IMR-90 (cell line): ENCODE measurements at regions not wholly inside any gene's neighbourhood (a gene's known extent, or its start where the extent isn't known, plus 50 kb on each side); places are given as distances from the start of the nearest gene placed in this dataset.

Experiments used
- ATAC-seq: fragments of 200-7000 bp; cut with Tn5 transposase; 2 replicates; pipeline ENCODE4 v1.9.1; 2020; ENCODE audit warnings: low read depth, mild to moderate bottlenecking, moderate library complexity
- BruUV-seq: library from RNA; stranded (reverse); fragments of 400-500 nt; replicated peaks from 2 replicates; lab custom pipeline; 2021; lab: Mats Ljungman, UMichigan
- CTCF ChIA-PET: fragments of 300-600 bp; formaldehyde crosslinking; extraction: SDS; loops from one replicate; lab custom pipeline; 2021; ENCODE audit warnings: antibody characterized with exemption; lab: Yijun Ruan, JAX
- POLR2A ChIA-PET: fragments of 300-600 bp; sonication (Branson Sonifier 250); formaldehyde crosslinking; loops from one replicate; lab custom pipeline; 2022; ENCODE audit warnings: antibody characterized with exemption; ENCODE audit not compliant: unreplicated experiment; lab: Charles Lee
- DNase-seq: peaks from one replicate; pipeline ENCODE4 v3.0.0; 2013
- H2AFZ ChIP-seq: replicated peaks from 2 replicates; pipeline ENCODE3; 2013; ENCODE audit warnings: low read length, mild to moderate bottlenecking; ENCODE audit not compliant: poor library complexity
- H2AK5ac ChIP-seq: 2 replicates; pipeline ENCODE4 v1.6.1; 2013; ENCODE audit warnings: low read depth, low read length, inconsistent platforms
- H2AK9ac ChIP-seq: replicated peaks from 2 replicates; pipeline ENCODE3; 2013; ENCODE audit warnings: mild to moderate bottlenecking, low read depth, low read length, moderate library complexity; ENCODE audit not compliant: poor library complexity
- H2BK120ac ChIP-seq: 2 replicates; pipeline ENCODE4 v1.6.1; 2013; ENCODE audit warnings: low read depth, low read length, inconsistent platforms
- H2BK15ac ChIP-seq: 3 replicates; pipeline ENCODE4 v1.6.1; 2013; ENCODE audit warnings: low read depth, low read length, inconsistent platforms
- H2BK20ac ChIP-seq: 2 replicates; pipeline ENCODE4 v1.6.1; 2013; ENCODE audit warnings: low read depth, mild to moderate bottlenecking, inconsistent platforms, low read length, moderate library complexity
- H2BK5ac ChIP-seq: 2 replicates; pipeline ENCODE4 v1.6.1; 2013; ENCODE audit warnings: mild to moderate bottlenecking, low read depth, low read length, inconsistent platforms; ENCODE audit not compliant: poor library complexity, severe bottlenecking
- H3K14ac ChIP-seq: replicated peaks from 2 replicates; pipeline ENCODE4 v1.6.1; 2013; ENCODE audit warnings: low read depth, low read length, inconsistent platforms
- H3K18ac ChIP-seq: 2 replicates; pipeline ENCODE4 v1.6.1; 2013; ENCODE audit warnings: low read depth, low read length, control low read depth
- H3K23ac ChIP-seq: 2 replicates; pipeline ENCODE4 v1.6.1; 2013; ENCODE audit warnings: low read depth, low read length, inconsistent platforms
- H3K27ac ChIP-seq: 2 replicates; pipeline ENCODE4 v1.5.1; 2013; ENCODE audit warnings: mild to moderate bottlenecking, control low read depth, low read length; ENCODE audit not compliant: insufficient read depth
- H3K27me3 ChIP-seq: 2 replicates; pipeline ENCODE4 v1.6.1; 2013; ENCODE audit warnings: low read length; ENCODE audit not compliant: control insufficient read depth, insufficient read depth
- H3K36me3 ChIP-seq: 2 replicates; pipeline ENCODE4 v1.6.1; 2013; ENCODE audit warnings: low read length, mixed read lengths; ENCODE audit not compliant: control insufficient read depth, insufficient read depth
- H3K4ac ChIP-seq: 2 replicates; pipeline ENCODE4 v1.6.1; 2013; ENCODE audit warnings: low read depth, low read length, inconsistent platforms
- H3K4me1 ChIP-seq: 2 replicates; pipeline ENCODE4 v1.6.1; 2013; ENCODE audit warnings: low read length, mixed read lengths; ENCODE audit not compliant: control insufficient read depth, insufficient read depth
- H3K4me2 ChIP-seq: 2 replicates; pipeline ENCODE4 v1.6.1; 2013; ENCODE audit warnings: low read depth, mild to moderate bottlenecking, control low read depth, low read length, moderate library complexity
- H3K4me3 ChIP-seq: 2 replicates; pipeline ENCODE4 v1.5.1; 2013; ENCODE audit warnings: low read depth, mild to moderate bottlenecking, control low read depth, low read length, moderate library complexity; ENCODE audit not compliant: insufficient read depth
- H3K56ac ChIP-seq: 2 replicates; pipeline ENCODE4 v1.6.1; 2013; ENCODE audit warnings: low read length, inconsistent platforms; ENCODE audit not compliant: insufficient read depth; ENCODE audit errors: extremely low read depth
- H3K79me1 ChIP-seq, 2 experiments: 2 replicates each; pipeline ENCODE4 v1.6.1; 2013; ENCODE audit warnings: low read length in 2 of 2, inconsistent platforms in 1 of 2, low read depth in 1 of 2
- H3K9ac ChIP-seq: 2 replicates; pipeline ENCODE4 v1.6.1; 2013; ENCODE audit warnings: low read depth, low read length, control low read depth
- H3K9me1 ChIP-seq: 2 replicates; pipeline ENCODE4 v1.6.1; 2013; ENCODE audit warnings: low read length, inconsistent platforms; ENCODE audit not compliant: insufficient read depth
- H3K9me3 ChIP-seq: 2 replicates; pipeline ENCODE4 v1.6.1; 2013; ENCODE audit warnings: low read length; ENCODE audit not compliant: control insufficient read depth, insufficient read depth
- H4K20me1 ChIP-seq: 2 replicates; pipeline ENCODE4 v1.6.1; 2013; ENCODE audit warnings: low read length, inconsistent platforms; ENCODE audit not compliant: insufficient read depth
- H4K5ac ChIP-seq: 2 replicates; pipeline ENCODE4 v1.6.1; 2013; ENCODE audit warnings: mild to moderate bottlenecking, low read depth, low read length, control low read depth
- H4K8ac ChIP-seq, 2 experiments: 2 replicates each; pipeline ENCODE4 v1.6.1; 2013; ENCODE audit warnings: low read depth in 2 of 2, low read length in 2 of 2, control low read depth in 1 of 2, inconsistent platforms in 1 of 2
- H4K91ac ChIP-seq: 2 replicates; pipeline ENCODE4 v1.6.1; 2013; ENCODE audit warnings: low read depth, low read length, inconsistent platforms; ENCODE audit not compliant: insufficient read depth
- BHLHE40 ChIP-seq: fragments of 150-350 bp; IDR thresholded peaks from 2 replicates; pipeline ENCODE4 v1.6.1; 2016; ENCODE audit warnings: mild to moderate bottlenecking, low read depth, low read length
- CEBPB ChIP-seq: IDR thresholded peaks from 2 replicates; pipeline ENCODE4 v1.6.1; 2012; ENCODE audit warnings: low read depth, low read length, improper control_type of control experiment
- MAZ ChIP-seq: IDR thresholded peaks from 2 replicates; pipeline ENCODE4 v1.6.1; 2012; ENCODE audit warnings: low read depth, mild to moderate bottlenecking, low read length, improper control_type of control experiment, moderate library complexity, borderline replicate concordance
- MXI1 ChIP-seq: IDR thresholded peaks from 2 replicates; pipeline ENCODE4 v1.6.1; 2012; ENCODE audit warnings: low read depth, mild to moderate bottlenecking, low read length, moderate library complexity, borderline replicate concordance
- POLR2A ChIP-seq: IDR thresholded peaks from 2 replicates; pipeline ENCODE4 v1.6.1; 2012; ENCODE audit warnings: mild to moderate bottlenecking, low read depth, low read length
- RCOR1 ChIP-seq: IDR thresholded peaks from 2 replicates; pipeline ENCODE4 v1.6.1; 2012; ENCODE audit warnings: mild to moderate bottlenecking, low read length, improper control_type of control experiment; ENCODE audit not compliant: insufficient replicate concordance
- SMC3 ChIP-seq: fragments of 150-350 bp; IDR thresholded peaks from 2 replicates; pipeline ENCODE4 v1.6.1; 2016; ENCODE audit warnings: low read depth, mild to moderate bottlenecking, antibody characterized with exemption, low read length, moderate library complexity
- WGBS, 2 experiments: methylation state at CpG; one replicate each; pipeline versions ENCODE4 v1.1.5 to v1.1.7; 2013; ENCODE audit warnings: missing lambda C conversion rate in 2 of 2; ENCODE audit not compliant: insufficient read length in 1 of 2; ENCODE audit errors: extremely low coverage in 2 of 2; 5-methylcytosine and 5-hydroxymethylcytosine counted together
- dilution Hi-C: fragments of 300-500 bp; cut with HindIII; formaldehyde crosslinking; loops from one replicate; pipeline ENCODE4 v1.14.3; 2018; ENCODE audit warnings: low sequenced_read_pairs; ENCODE audit not compliant: unreplicated experiment
- in situ Hi-C: fragments of 300-500 bp; cut with MboI; formaldehyde crosslinking; loops from 3 replicates; pipeline ENCODE4 v1.14.3; 2019; ENCODE audit warnings: low sequenced_read_pairs, inconsistent platforms, mixed read lengths
- intact Hi-C: fragments of 100-400 bp; cut with micrococcal nuclease; formaldehyde crosslinking; loops from 2 replicates; pipeline ENCODE4 v1.10.0; 2022

- intact Hi-C loops: no loop called here
- no peak overlapping the region for H2BK20ac ChIP-seq
- no peaks in the 10 kb centered on the region for H3K27me3 ChIP-seq
- no peak for TF ChIP-seq MAZ
- TF ChIP-seq BHLHE40: no peak
- TF ChIP-seq SMC3: no peak
- no peak for TF ChIP-seq CEBPB
- no peak for TF ChIP-seq MXI1
- no peak for TF ChIP-seq RCOR1
- no peak for TF ChIP-seq POLR2A
- H3K4me3 ChIP-seq: no peak overlapping the region
- H3K4me2 ChIP-seq: no peak overlapping the region
- H3K14ac ChIP-seq: no peak overlapping the region
- H3K79me1 ChIP-seq: no peaks in the 10 kb centered on the region
- H2AK9ac ChIP-seq: no peak overlapping the region
- peaks cover 12% of the 10 kb centered on the region; the same call in 1 of the 2 replicates for H3K9me3 ChIP-seq
- no peak overlapping the region for H3K18ac ChIP-seq
- WGBS, 2 experiments: no CpG with 5 or more reads among the region's 2 CpGs
- H4K91ac ChIP-seq: no peak overlapping the region
- H4K5ac ChIP-seq: no peak overlapping the region
- H2BK5ac ChIP-seq: no peak overlapping the region
- no peak overlapping the region for H2BK15ac ChIP-seq
- dilution Hi-C loops: no loop called here
- H3K9me1 ChIP-seq: no peaks in the 10 kb centered on the region
- no peak overlapping the region for H3K9ac ChIP-seq
- no peak overlapping the region for H3K4ac ChIP-seq
- no peak overlapping the region for H3K23ac ChIP-seq
- no peak overlapping the region for H2AK5ac ChIP-seq
- H3K27ac ChIP-seq: no peak overlapping the region
- H3K36me3 ChIP-seq: no peaks in the 10 kb centered on the region
- no peak for DNase-seq
- no peak overlapping the region for H2AFZ ChIP-seq
- no TSS peak for BruUV-seq
- no peak overlapping the region for H2BK120ac ChIP-seq
- ChIA-PET CTCF (no interaction called here), POLR2A (no interaction called here)
- no peak for ATAC-seq
- H3K4me1 ChIP-seq: no peaks in the 10 kb centered on the region
- H4K20me1 ChIP-seq: no peaks in the 10 kb centered on the region
- in situ Hi-C loops: no loop called here
- H3K56ac ChIP-seq: no peak overlapping the region
- H4K8ac ChIP-seq: no peak overlapping the region
Measured at GRCh38 chr13:70353096-70353495, 244.8 kb upstream of the KLHL1 start.
